WERI-Rb-1 (cell line): ENCODE measurements at regions not wholly inside any gene's neighbourhood (a gene's known extent, or its start where the extent isn't known, plus 50 kb on each side); places are given as distances from the start of the nearest gene placed in this dataset.

ENCODE experiments used
- DNase-seq: peaks from one replicate; pipeline ENCODE4 v3.0.0-alpha.2; 2020
- H3K27ac ChIP-seq: fragments of 250-450 bp; sonication (Bioruptor Pico); 2 replicates; pipeline ENCODE4 v1.5.1; 2020; ENCODE audit warnings: mild to moderate bottlenecking, moderate library complexity
- H3K27me3 ChIP-seq: fragments of 250-450 bp; sonication (Bioruptor Pico); 2 replicates; pipeline ENCODE4 v1.5.1; 2021; ENCODE audit warnings: mild to moderate bottlenecking, low read depth, moderate library complexity; ENCODE audit not compliant: insufficient read depth, severe bottlenecking
- H3K36me3 ChIP-seq: fragments of 250-450 bp; sonication (Bioruptor Pico); 2 replicates; pipeline ENCODE4 v1.5.1; 2020; ENCODE audit warnings: mild to moderate bottlenecking, moderate library complexity
- H3K4me3 ChIP-seq: 2 replicates; pipeline ENCODE4 v1.5.1; 2011; ENCODE audit warnings: low read depth, mild to moderate bottlenecking, control low read depth, low read length
- H3K9me3 ChIP-seq: fragments of 250-450 bp; sonication (Bioruptor Pico); 2 replicates; pipeline ENCODE4 v1.5.1; 2021; ENCODE audit warnings: mild to moderate bottlenecking, moderate library complexity; ENCODE audit not compliant: severe bottlenecking
- CTCF ChIP-seq: IDR thresholded peaks from 2 replicates; pipeline ENCODE4 v1.5.1; 2011; ENCODE audit warnings: low read depth, mild to moderate bottlenecking, control low read depth, inconsistent platforms, low read length

- no peaks in the 10 kb centered on the region for H3K9me3 ChIP-seq
- no peak for DNase-seq
- H3K4me3 ChIP-seq = no peak overlapping the region
- no peaks in the 10 kb centered on the region for H3K36me3 ChIP-seq
- TF ChIP-seq CTCF = no peak
- H3K27me3 ChIP-seq = no peaks in the 10 kb centered on the region
- H3K27ac ChIP-seq = no peak overlapping the region
Observed at GRCh38 chr10:130254243-130254642, 118.1 kb downstream of the GLRX3 start.

DNA sequence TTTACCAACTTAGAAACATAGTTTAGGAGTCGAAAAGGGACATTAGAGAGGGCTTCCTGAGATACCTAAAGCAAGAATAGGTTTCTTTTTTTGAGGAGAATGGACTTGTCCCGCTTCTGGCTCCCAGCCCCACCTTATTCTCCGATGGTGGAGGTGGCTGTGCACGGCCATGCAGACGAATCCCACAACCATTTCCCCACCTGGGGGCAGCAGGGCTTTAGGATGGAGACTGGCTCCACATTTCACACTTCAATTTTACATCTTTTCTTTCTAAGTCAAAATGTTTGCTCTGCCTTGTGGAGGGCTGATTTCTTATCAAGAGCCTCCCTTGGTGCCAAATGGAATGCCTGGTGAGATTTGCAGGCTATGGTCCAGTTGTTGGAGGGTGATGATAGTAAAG, 118.5 kb downstream of the GLRX3 start:
- H3K27ac ChIP-seq = no peak overlapping the region
- H3K36me3 ChIP-seq = no peaks in the 10 kb centered on the region
- H3K4me3 ChIP-seq = no peak overlapping the region
- H3K27me3 ChIP-seq = no peaks in the 10 kb centered on the region
- DNase-seq = no peak
- no peaks in the 10 kb centered on the region for H3K9me3 ChIP-seq
- peak; percentile 56 for TF ChIP-seq CTCF

- Histone ChIP-seq H3K4me3 (no peak overlapping the region), H3K27me3 (no peaks in the 10 kb centered on the region), H3K36me3 (no peaks in the 10 kb centered on the region), H3K27ac (no peak overlapping the region), H3K9me3 (no peaks in the 10 kb centered on the region)
- DNase-seq = no peak
- no peak for TF ChIP-seq CTCF
Observed at GRCh38 chr10:130255777-130256176, 119.6 kb downstream of the GLRX3 start.

DNA sequence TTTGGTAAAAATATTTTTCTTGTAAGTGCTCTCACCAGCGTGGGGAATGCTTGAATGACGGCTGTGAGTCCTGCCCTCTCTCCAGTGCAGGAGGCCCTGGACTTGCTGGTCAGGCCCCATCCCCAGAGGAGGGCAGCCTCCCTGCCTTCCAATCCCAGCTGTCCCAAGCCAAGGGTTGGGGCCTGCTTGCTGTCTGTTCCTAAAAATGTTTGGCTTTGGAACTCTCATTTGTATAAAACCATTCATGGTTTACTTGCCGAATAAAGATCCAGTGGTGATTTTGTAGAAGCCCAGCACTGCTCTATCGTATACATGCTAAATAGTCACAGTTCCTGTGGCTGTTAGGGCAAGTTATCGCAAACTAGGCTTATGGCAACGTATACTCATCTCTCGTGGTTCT, 121.7 kb downstream of the GLRX3 start:
- Histone ChIP-seq H3K9me3 (no peaks in the 10 kb centered on the region), H3K4me3 (no peak overlapping the region), H3K27ac (no peak overlapping the region), H3K36me3 (no peaks in the 10 kb centered on the region), H3K27me3 (no peaks in the 10 kb centered on the region)
- no peak for DNase-seq
- TF ChIP-seq CTCF = no peak

- H3K4me3 ChIP-seq = no peak overlapping the region
- no peak for TF ChIP-seq CTCF
- no peaks in the 10 kb centered on the region for H3K9me3 ChIP-seq
- DNase-seq = no peak
- H3K36me3 ChIP-seq = no peaks in the 10 kb centered on the region
- H3K27ac ChIP-seq = no peak overlapping the region
- H3K27me3 ChIP-seq = no peaks in the 10 kb centered on the region
Observed at GRCh38 chr10:130259380-130259779, 123.2 kb downstream of the GLRX3 start.

GRCh38 chr10:130261306-130261705, 125.1 kb downstream of the GLRX3 start:
- H3K27ac ChIP-seq = no peak overlapping the region
- no peaks in the 10 kb centered on the region for H3K27me3 ChIP-seq
- no peak overlapping the region for H3K4me3 ChIP-seq
- no peaks in the 10 kb centered on the region for H3K36me3 ChIP-seq
- TF ChIP-seq CTCF = no peak
- peaks cover 2% of the 10 kb centered on the region for H3K9me3 ChIP-seq
- no peak for DNase-seq
